ENCODE measurements at regions not wholly inside any gene's neighbourhood (a gene's known extent, or its start where the extent isn't known, plus 50 kb on each side); places are given as distances from the start of the nearest gene placed in this dataset.
"Not testable (repeated sequence)": the region's sequence is repeated elsewhere in the genome, so short reads cannot be mapped to it uniquely, and the experiment has no call there.

DNA sequence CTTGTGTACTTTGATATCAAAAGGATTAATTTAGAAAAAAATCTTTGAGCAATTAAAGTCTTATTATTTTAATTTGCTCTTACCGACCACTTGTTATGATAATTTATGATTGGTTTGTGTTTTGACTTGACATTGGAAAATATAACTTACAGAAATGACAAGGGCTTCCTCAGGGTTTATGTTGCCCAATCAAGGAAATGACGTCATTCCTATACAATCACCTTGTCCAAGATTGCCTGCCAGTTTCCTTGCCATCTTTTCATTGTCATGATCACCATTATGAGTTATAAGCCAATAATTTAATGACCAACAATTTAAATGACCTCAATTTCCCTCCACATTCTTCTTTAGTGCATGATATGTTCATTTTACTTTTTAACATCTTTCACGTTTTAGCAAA, 351.8 kb upstream of the TMEFF2 start:
- no peaks in the 10 kb centered on the region for H3K36me3 ChIP-seq (ENCODE audit: control insufficient read depth, low read depth, low read length)

DNA sequence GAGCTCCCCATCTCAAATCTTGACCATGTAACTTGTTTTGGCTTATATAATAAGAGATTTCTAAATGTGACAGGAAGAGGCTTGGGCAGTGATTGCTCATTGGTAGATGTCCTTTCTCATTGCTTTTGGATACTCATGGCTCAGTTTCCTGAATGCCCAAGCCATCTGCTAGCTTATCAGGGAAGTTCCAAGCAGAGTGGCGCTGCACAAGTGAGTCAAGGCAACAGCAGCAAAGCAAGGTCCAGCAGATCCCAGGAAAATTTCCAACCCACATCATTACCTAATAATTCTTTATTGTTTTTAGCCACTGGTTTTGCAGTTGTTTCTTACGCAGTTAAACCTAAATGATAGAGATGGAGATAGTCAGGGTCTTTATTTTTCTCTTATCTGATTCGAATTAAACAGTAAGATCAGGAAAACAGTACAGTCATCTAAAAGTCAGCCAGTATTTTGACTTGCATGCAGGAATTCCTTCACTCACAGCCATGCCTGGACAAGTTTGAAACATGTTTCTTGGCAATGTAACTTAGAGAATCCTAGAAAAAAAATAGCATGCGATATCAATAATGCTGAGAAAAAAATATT, 349.7 kb upstream of the TMEFF2 start:
- Histone ChIP-seq H3K9me3 (ENCODE audit: control insufficient read depth, low read depth, low read length) (no peaks in the 10 kb centered on the region), H3K4me3 (ENCODE audit: low read length) (no peak overlapping the region), H3K36me3 (ENCODE audit: control insufficient read depth, low read depth, low read length) (no peaks in the 10 kb centered on the region), H3K27ac (ENCODE audit: low read length) (no peak overlapping the region), H3K27me3 (ENCODE audit: control insufficient read depth, insufficient read depth, low read length) (no peaks in the 10 kb centered on the region), H3K9ac (ENCODE audit: low read length) (no peak overlapping the region), H3K4me1 (ENCODE audit: control insufficient read depth, low read depth, low read length) (peaks cover 4% of the 10 kb centered on the region)

More for the DNA sequence above, 351.8 kb upstream of the TMEFF2 start:
- Histone ChIP-seq H3K4me3 (ENCODE audit: low read length) (no peak overlapping the region), H3K9me3 (ENCODE audit: control insufficient read depth, low read depth, low read length) (no peaks in the 10 kb centered on the region), H3K4me1 (ENCODE audit: control insufficient read depth, low read depth, low read length) (peaks cover 4% of the 10 kb centered on the region), H3K27me3 (ENCODE audit: control insufficient read depth, insufficient read depth, low read length) (no peaks in the 10 kb centered on the region), H3K9ac (ENCODE audit: low read length) (no peak overlapping the region), H3K27ac (ENCODE audit: low read length) (no peak overlapping the region)

DNA sequence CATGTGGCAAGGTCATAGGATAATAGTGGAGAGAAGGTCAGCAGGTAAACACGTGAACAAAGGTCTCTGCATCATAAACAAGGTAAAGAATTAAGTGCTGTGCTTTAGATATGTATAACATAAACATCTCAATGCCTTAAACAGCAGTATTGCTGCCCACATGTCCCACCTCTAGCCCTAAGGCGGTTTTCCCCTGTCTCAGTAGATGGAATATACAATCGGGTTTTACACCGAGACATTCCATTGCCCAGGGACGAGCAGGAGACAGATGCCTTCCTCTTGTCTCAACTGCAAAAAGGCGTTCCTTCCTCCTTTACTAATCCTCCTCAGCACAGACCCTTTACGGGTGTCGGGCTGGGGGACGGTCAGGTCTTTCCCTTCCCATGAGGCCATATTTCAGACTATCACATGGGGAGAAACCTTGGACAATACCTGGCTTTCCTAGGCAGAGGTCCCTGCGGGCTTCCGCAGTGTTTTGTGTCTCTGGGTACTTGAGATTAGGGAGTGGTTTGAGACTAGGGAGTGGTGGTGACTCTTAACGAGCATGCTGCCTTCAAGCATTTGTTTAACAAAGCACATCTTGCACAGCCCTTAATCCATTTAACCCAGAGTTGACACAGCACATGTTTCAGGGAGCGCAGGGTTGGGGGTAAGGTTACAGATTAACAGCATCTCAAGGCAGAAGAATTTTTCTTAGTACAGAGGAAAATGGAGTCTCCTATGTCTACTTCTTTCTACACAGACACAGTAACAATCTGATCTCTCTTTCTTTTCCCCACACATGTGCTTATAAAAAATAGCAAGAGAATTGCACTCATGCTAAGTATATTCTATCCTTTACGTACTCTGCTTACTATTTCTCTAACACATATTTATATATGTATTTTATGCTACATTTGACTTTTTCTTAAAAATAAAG, 347.7 kb upstream of the TMEFF2 start:
- not testable (repeated sequence) for H3K4me3 ChIP-seq (ENCODE audit: low read length); H3K4me1 ChIP-seq (ENCODE audit: control insufficient read depth, low read depth, low read length); H3K9ac ChIP-seq (ENCODE audit: low read length); H3K36me3 ChIP-seq (ENCODE audit: control insufficient read depth, low read depth, low read length); H3K9me3 ChIP-seq (ENCODE audit: control insufficient read depth, low read depth, low read length); H3K27me3 ChIP-seq (ENCODE audit: control insufficient read depth, insufficient read depth, low read length); H3K27ac ChIP-seq (ENCODE audit: low read length)

DNA sequence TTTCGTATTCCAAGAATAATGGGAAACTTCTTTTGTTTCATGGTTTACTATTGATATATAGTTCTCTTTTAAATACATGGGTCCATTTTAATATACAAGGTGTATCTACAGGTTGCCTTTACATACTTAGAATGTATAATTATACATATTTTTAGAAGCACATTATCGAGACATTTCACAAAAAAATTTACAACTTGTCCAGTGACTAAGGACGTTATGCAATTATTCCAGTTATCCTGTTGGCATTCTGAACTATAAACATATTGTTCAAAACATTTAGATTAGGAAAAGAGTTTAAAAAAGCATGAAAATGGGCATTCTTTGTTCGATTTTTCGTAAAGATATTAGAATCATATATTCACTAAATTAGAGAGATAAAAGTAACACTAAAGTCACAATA, 344.6 kb upstream of the TMEFF2 start:
- no peaks in the 10 kb centered on the region for H3K36me3 ChIP-seq (ENCODE audit: control insufficient read depth, low read depth, low read length)
- H3K4me3 ChIP-seq (ENCODE audit: low read length) = no peak overlapping the region
- H3K9ac ChIP-seq (ENCODE audit: low read length) = no peak overlapping the region

DNA sequence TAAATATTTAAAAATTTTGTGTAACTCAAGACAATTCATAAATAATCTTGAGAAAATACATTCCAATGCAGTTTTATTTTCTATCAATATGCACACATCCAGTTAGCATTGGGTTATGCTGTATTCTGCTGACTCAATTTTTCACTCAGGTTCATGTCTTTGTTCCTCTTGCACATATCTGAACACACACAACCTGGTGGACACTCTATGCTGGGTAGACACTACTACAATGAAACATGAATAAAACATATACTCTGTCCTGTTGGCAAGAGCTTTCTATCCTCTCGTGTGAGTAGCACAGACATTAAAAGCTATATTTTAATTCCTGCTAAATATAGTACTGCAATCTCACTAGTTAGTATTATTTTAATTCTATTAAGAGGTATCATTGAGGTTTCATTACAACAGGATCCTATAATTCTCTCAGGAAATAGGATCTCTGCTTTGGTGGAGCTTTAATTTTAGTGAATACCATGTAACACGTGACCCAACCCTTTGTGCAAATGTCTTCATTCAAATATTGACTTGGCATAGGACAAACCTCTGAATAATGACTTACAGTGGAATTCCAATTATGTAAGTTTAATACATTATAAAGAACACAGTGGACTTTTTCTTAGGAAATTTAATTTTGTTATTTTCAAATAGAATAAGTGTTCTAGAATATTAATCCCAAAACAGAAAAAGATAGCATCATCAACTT, 342.3 kb upstream of the TMEFF2 start:
- no peaks in the 10 kb centered on the region for H3K36me3 ChIP-seq (ENCODE audit: control insufficient read depth, low read depth, low read length)
- H3K9me3 ChIP-seq (ENCODE audit: control insufficient read depth, low read depth, low read length) = no peaks in the 10 kb centered on the region
- H3K27ac ChIP-seq (ENCODE audit: low read length) = no peak overlapping the region
- no peak overlapping the region for H3K4me3 ChIP-seq (ENCODE audit: low read length)
- H3K9ac ChIP-seq (ENCODE audit: low read length) = no peak overlapping the region
- H3K27me3 ChIP-seq (ENCODE audit: control insufficient read depth, insufficient read depth, low read length) = no peaks in the 10 kb centered on the region
- no peaks in the 10 kb centered on the region for H3K4me1 ChIP-seq (ENCODE audit: control insufficient read depth, low read depth, low read length)

More for the DNA sequence above, 344.6 kb upstream of the TMEFF2 start:
- H3K27ac ChIP-seq (ENCODE audit: low read length) = no peak overlapping the region
- H3K9me3 ChIP-seq (ENCODE audit: control insufficient read depth, low read depth, low read length) = no peaks in the 10 kb centered on the region
- H3K27me3 ChIP-seq (ENCODE audit: control insufficient read depth, insufficient read depth, low read length) = no peaks in the 10 kb centered on the region
- peaks cover 4% of the 10 kb centered on the region for H3K4me1 ChIP-seq (ENCODE audit: control insufficient read depth, low read depth, low read length)

DNA sequence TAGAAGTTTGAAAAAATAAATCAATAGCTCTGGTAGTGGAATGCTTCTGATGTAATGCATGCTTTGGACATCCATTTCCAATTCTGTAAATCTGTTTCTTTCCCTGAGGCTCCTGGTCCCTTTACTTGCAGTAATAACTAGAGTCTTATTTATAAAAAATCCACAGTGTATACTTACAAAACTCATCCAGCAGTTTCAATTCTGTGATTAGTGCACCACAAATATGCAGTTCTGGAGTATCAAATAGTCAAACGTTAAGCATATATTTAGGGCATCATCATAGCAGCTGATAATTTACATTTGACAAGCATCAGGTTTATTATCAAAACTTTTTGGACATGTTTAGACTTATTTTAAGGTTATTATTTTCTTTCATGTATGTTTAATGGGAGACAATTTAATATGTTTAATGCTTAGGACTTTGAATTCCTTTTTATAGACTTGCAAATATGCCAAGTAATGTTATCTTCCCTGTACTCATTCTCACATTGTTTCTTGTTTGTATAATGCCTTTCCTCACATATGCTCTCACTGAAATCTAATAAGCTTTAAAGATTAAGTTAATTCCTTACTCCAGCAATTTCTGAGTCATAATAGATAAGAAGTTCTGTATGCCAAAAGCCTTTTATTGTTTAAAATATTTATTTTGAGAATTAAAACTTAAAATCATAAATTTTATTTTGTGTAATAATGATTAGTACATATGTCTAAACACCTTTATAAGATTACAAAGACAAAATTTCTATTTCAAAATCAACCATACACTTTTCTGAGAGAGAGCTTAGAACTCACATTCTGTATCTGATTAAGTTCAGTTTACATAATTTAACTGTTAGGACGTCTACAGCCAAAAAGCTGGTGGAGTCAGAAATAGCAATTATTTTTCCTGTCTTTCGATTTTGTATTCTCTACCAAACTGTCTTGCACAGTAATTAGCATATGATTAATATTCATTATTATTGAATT, 341.5 kb upstream of the TMEFF2 start:
- Histone ChIP-seq H3K27ac (ENCODE audit: low read length) (no peak overlapping the region), H3K27me3 (ENCODE audit: control insufficient read depth, insufficient read depth, low read length) (no peaks in the 10 kb centered on the region), H3K9me3 (ENCODE audit: control insufficient read depth, low read depth, low read length) (no peaks in the 10 kb centered on the region), H3K4me1 (ENCODE audit: control insufficient read depth, low read depth, low read length) (no peaks in the 10 kb centered on the region), H3K4me3 (ENCODE audit: low read length) (no peak overlapping the region), H3K36me3 (ENCODE audit: control insufficient read depth, low read depth, low read length) (no peaks in the 10 kb centered on the region), H3K9ac (ENCODE audit: low read length) (no peak overlapping the region)

DNA sequence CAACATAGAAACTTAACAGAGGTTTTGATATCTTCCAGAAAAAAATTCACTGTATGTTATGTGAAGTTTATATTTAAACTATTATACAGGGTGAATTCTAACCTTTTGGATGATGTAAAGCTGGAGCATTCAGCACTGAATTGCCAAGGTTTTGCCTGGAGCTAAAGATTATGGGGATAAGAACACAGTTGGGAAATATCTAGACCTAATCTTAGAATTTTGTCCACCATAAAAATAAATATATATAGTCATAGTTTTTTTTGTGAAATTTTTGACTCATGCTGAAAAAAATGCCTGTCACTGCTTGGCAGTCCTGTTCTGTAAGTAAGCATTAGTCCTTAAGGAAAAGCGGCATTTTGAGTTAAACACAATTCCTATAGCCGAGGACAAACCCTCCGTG, 339.3 kb upstream of the TMEFF2 start:
- Histone ChIP-seq H3K9me3 (ENCODE audit: control insufficient read depth, low read depth, low read length) (no peaks in the 10 kb centered on the region), H3K9ac (ENCODE audit: low read length) (no peak overlapping the region), H3K4me3 (ENCODE audit: low read length) (no peak overlapping the region), H3K27me3 (ENCODE audit: control insufficient read depth, insufficient read depth, low read length) (no peaks in the 10 kb centered on the region), H3K4me1 (ENCODE audit: control insufficient read depth, low read depth, low read length) (no peaks in the 10 kb centered on the region), H3K27ac (ENCODE audit: low read length) (no peak overlapping the region), H3K36me3 (ENCODE audit: control insufficient read depth, low read depth, low read length) (no peaks in the 10 kb centered on the region)

DNA sequence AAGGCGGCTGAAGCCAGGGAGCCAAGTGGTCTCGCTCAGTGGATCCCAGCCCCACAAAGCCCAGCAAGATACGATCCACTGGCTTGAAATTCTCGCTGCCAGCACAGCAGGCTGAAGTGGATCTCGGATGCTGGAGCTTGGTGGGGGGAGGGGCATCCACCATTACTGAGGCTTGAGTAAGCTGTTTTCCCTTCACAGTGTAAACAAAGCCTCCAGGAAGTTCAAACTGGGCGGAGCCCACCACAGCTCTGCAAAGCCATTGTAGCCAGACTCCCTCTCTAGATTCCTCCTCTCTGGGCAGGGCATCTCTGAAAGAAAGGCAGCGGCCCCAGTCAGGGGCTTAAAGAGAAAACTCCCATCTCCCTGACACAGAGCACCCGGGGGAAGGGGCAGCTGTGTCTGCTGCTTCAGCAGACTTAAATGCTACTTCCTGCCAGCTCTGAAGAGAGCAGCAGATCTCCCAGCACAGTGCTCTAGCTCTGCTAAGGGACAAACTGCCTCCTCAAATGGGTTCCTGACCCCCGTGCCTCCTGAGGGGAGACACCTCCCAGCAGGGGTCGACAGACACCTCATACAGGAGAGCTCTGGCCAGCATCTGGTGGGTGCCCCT, 330.0 kb upstream of the TMEFF2 start:
- not testable (repeated sequence) for H3K36me3 ChIP-seq (ENCODE audit: control insufficient read depth, low read depth, low read length); H3K4me3 ChIP-seq (ENCODE audit: low read length); H3K4me1 ChIP-seq (ENCODE audit: control insufficient read depth, low read depth, low read length); H3K9ac ChIP-seq (ENCODE audit: low read length); H3K9me3 ChIP-seq (ENCODE audit: control insufficient read depth, low read depth, low read length); H3K27ac ChIP-seq (ENCODE audit: low read length); H3K27me3 ChIP-seq (ENCODE audit: control insufficient read depth, insufficient read depth, low read length)

DNA sequence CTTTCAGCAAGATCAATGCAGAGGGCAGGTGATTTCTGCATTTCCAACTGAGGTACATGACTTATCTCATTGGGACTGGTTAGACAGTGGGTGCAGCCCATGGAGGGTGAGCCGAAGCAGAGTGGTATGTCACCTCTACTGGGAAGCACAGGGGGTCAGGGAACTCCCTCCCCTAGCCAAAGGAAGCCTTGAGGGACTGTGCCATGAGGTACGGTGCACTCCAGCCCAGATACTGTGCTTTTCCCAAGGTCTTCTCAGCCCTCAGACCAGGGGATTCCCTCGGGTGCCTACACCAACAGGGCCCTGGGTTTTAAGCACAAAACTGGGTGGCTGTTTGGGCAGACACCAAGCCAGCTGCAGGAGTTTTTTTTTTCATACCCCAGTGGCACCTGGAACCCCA, 329.5 kb upstream of the TMEFF2 start:
- not testable (repeated sequence) for H3K27me3 ChIP-seq (ENCODE audit: control insufficient read depth, insufficient read depth, low read length); H3K27ac ChIP-seq (ENCODE audit: low read length); H3K4me3 ChIP-seq (ENCODE audit: low read length); H3K36me3 ChIP-seq (ENCODE audit: control insufficient read depth, low read depth, low read length); H3K9ac ChIP-seq (ENCODE audit: low read length); H3K9me3 ChIP-seq (ENCODE audit: control insufficient read depth, low read depth, low read length); H3K4me1 ChIP-seq (ENCODE audit: control insufficient read depth, low read depth, low read length)

DNA sequence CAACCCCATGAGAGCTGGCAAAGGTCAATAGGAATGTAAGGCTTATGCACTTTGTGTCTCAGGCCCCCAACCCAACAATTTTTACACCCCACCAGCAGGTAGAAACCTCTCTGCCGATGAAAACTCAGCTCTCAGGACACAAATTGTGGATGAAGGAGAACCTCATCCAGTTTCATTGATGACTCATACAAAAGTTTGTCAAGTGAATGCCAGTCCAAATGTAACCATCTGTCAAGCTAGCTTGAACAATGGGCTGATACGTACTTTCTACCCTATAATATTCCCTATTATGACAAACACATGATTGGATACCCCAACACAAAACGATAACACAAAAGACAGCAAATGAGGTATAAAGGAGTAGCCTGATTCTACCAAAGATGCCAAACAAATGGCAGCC, 321.2 kb upstream of the TMEFF2 start:
- Histone ChIP-seq H3K9ac (ENCODE audit: low read length) (no peak overlapping the region), H3K4me3 (ENCODE audit: low read length) (no peak overlapping the region), H3K27me3 (ENCODE audit: control insufficient read depth, insufficient read depth, low read length) (no peaks in the 10 kb centered on the region), H3K9me3 (ENCODE audit: control insufficient read depth, low read depth, low read length) (no peaks in the 10 kb centered on the region), H3K4me1 (ENCODE audit: control insufficient read depth, low read depth, low read length) (no peaks in the 10 kb centered on the region), H3K36me3 (ENCODE audit: control insufficient read depth, low read depth, low read length) (no peaks in the 10 kb centered on the region), H3K27ac (ENCODE audit: low read length) (no peak overlapping the region)

DNA sequence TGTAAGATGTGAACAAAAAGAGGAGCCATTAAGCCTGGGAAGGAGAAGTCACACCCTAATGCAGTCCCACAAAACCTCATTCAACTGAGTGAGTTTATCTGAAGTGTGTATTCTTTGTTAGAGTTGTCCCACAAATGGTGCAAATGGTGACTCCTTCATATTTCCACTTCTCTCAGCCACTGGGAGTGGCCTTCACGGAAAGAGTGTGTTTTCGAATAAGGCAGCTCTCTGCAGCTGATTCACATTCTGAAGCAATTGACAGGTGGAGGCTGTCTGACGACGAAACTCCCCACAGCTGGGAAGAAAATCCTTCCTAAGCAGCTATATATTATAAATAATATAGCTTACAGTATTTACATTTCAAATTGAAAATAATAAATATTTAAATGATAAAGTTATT, 318.8 kb upstream of the TMEFF2 start:
- no peak overlapping the region for H3K4me3 ChIP-seq (ENCODE audit: low read length)
- H3K36me3 ChIP-seq (ENCODE audit: control insufficient read depth, low read depth, low read length) = no peaks in the 10 kb centered on the region
- no peak overlapping the region for H3K27ac ChIP-seq (ENCODE audit: low read length)
- no peaks in the 10 kb centered on the region for H3K4me1 ChIP-seq (ENCODE audit: control insufficient read depth, low read depth, low read length)
- H3K9ac ChIP-seq (ENCODE audit: low read length) = no peak overlapping the region
- H3K9me3 ChIP-seq (ENCODE audit: control insufficient read depth, low read depth, low read length) = no peaks in the 10 kb centered on the region
- H3K27me3 ChIP-seq (ENCODE audit: control insufficient read depth, insufficient read depth, low read length) = no peaks in the 10 kb centered on the region
